ENCODE measurements at regions not wholly inside any gene's neighbourhood (a gene's known extent, or its start where the extent isn't known, plus 50 kb on each side); places are given as distances from the start of the nearest gene placed in this dataset.

GRCh38 chr4:177194906-177195305, 114.8 kb upstream of the NEIL3 start:
- no peak for DNase-seq
- intact Hi-C loops (cut with DNase I, micrococcal nuclease), result no loop called here
- ATAC-seq, result no peak

DNA sequence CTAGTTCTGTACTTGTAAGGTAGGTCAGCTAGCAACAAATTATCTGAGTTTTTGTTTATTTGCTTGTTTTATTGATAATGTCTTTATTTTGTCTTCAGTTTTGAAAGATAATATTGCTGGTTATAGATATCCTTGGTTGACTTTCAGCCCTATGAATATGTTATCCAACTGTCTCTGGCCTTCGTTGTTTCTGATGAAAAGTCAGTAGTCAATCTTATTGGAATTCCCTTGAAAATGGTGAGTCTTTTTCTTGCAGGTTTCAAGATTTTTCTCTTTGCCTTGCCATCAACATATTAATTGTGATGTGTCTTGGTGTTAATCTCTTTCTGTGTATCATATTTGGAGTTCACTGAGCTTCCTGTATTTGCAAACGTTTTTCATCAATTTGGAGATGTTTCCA, 113.1 kb upstream of the NEIL3 start:
- DNase-seq (no peak), ATAC-seq (no peak)
- intact Hi-C loops (cut with DNase I, micrococcal nuclease), result no loop called here

DNA sequence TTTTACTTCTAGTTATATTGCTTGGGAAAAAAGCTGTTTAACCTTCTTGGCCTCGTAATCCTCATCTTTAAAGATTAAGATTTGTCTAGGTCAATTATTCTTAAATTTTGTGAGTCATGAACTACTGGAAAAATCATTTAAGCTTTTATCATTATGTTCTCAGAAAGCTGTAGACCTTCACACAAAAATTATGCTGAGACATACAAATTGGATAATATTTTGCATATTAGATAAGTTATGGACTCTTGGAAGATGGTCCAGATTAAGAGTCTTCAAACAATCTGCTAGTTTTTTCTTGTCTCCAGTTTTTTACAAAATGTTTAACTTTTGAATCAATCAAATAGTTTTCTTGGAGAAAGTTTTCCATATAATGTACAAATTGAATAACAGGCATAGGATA, 108.1 kb upstream of the NEIL3 start:
- intact Hi-C loops (cut with DNase I, micrococcal nuclease), result no loop called here
- no peak for ATAC-seq

GRCh38 chr4:177204126-177204525, 105.5 kb upstream of the NEIL3 start:
- ATAC-seq, result no peak
- intact Hi-C loops (cut with DNase I, micrococcal nuclease), result no loop called here
- no peak for DNase-seq

More for the DNA sequence above, 108.1 kb upstream of the NEIL3 start:
- no peak for DNase-seq

GRCh38 chr4:177214935-177215334, 94.7 kb upstream of the NEIL3 start:
- DNase-seq (no peak), ATAC-seq (no peak)
- intact Hi-C loops (cut with DNase I, micrococcal nuclease), result no loop called here

- intact Hi-C loops (cut with DNase I, micrococcal nuclease), result no loop called here
- no peak for DNase-seq
- no peak for ATAC-seq
Measured at GRCh38 chr4:177220376-177220775, 89.3 kb upstream of the NEIL3 start.

DNA sequence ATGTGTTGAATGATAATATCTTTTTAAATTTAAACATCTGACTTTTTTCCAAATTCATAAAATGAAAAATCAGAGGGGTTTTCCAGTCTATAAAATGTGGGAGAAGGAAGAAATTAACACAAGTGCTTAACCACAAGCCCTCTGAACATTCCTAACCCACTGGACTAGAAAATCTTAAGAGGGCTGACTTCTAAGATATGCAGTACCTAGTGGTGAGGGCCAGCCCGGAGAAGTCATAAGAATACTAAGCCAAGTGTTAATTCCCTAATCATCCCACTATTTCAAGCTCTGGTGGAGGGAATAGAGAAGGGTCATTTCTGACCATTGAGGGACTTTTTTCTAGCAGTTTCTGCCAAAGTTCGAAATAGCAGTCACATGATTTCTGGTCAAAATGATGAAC, 86.9 kb upstream of the NEIL3 start:
- no peak for ATAC-seq
- DNase-seq, result no peak
- intact Hi-C loops (cut with DNase I, micrococcal nuclease), result no loop called here

- DNase-seq (no peak), ATAC-seq (no peak)
- intact Hi-C loops (cut with DNase I, micrococcal nuclease), result no loop called here
Measured at GRCh38 chr4:177225605-177226004, 84.1 kb upstream of the NEIL3 start.

DNA sequence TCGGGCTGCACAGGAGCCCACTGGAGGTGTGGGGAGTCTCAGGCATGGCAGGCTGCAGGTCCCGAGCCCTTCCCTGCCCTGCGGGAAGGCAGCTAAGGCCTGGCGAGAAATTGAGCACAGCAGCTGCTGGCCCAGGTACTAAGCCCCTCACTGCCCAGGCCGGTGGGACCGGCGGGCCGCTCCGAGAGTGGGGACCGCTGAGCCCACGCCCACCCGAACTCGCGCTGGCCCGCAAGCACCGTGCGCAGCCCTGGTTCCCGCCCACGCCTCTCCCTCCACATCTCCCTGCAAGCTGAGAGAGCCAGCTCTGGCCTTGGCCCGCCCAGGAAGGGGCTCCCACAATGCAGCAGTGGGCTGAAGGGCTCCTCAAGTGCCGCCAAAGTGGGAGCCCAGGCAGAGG, 82.0 kb upstream of the NEIL3 start:
- DNase-seq (no peak), ATAC-seq (no peak)
- intact Hi-C loops (cut with DNase I, micrococcal nuclease), result no loop called here

- intact Hi-C loops (cut with DNase I, micrococcal nuclease), result no loop called here
- ATAC-seq, result no peak
- no peak for DNase-seq
Measured at GRCh38 chr4:177228599-177228998, 81.1 kb upstream of the NEIL3 start.

- DNase-seq, result no peak
Measured at GRCh38 chr4:177229331-177229730, 80.3 kb upstream of the NEIL3 start.

GRCh38 chr4:177232473-177232872, 77.2 kb upstream of the NEIL3 start:
- DNase-seq (no peak), ATAC-seq (no peak)
- intact Hi-C loops (cut with DNase I, micrococcal nuclease), result no loop called here

More at GRCh38 chr4:177229331-177229730, 80.3 kb upstream of the NEIL3 start:
- ATAC-seq, result no peak
- intact Hi-C loops (cut with DNase I, micrococcal nuclease), result no loop called here

DNA sequence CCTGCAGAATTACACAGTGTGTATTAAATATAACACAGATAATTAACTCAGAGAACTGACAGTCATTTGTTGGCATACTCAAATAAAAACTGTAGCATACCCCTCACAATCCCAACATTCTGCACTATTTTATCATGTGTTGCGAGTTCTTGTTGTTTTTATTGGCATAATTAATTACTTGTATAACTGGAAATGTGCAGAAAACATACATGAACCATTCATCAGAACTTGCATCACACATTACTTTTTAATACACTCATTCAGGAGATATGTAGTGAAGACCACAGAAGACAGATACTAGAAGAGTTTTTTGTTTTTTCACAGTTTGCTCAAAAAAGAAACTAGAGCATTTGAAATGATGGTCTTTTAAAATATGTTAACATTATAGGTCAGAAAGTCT, 74.6 kb upstream of the NEIL3 start:
- no peak for DNase-seq
- ATAC-seq, result no peak
- intact Hi-C loops (cut with DNase I, micrococcal nuclease), result no loop called here

DNA sequence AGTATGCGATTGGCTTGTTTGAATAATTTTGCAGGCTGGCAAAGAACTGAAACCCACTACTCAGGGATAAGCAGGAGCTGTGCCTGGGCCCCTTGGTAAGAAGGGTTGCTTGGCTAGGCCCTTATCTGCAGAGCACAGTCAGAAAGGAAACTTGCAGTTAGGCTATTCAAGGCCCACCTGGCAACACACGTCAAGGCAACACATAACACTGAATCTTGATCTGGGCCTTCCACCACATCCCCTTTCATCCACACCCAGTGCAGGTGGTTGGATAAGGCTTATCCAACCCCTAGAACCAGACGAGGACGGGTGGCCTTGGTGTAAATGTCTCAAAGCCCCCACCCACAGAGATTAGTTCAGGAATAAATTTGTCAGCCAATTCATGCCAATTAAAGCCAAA, 72.8 kb upstream of the NEIL3 start:
- no peak for ATAC-seq
- DNase-seq, result no peak
- intact Hi-C loops (cut with DNase I, micrococcal nuclease), result no loop called here

DNA sequence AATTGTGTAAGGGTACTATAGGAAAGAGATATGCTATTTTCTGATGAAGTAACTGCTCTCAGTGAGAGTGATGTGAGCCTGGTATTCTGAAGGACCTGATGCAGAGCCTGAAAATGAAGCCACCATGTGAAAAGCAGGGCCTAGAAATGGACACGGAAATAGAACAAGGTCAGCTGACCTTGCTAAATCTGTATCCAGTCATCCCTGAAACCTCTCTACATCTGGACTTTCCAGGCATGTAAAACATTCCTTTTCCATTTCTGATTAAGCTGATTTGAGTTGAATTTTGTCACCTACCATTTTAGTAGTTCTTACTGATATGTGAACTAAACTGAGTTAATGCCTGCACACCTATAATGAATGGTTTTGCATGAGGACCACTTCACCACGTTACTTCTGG, 72.4 kb upstream of the NEIL3 start:
- no peak for DNase-seq
- no peak for ATAC-seq
- intact Hi-C loops (cut with DNase I, micrococcal nuclease), result no loop called here

DNA sequence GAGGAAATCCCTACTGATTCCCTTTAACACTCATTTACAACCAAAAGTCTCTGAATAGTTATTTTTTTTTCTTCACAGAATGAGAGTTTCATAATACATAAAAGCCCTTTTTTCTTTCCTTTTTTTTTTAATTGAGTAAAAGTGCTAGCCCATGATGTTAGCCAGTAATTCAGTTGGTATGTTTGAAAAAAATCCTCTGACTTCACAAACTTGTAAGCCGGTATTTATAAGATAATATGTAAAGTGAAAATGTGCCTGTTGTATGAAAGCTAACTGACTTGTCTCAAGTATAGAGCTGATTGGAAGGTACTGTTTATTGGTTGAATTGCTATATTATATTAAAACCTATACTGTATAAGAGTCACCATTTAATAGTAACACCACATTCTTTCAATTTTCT, 70.2 kb upstream of the NEIL3 start:
- no peak for DNase-seq
- intact Hi-C loops (cut with DNase I, micrococcal nuclease), result no loop called here
- no peak for ATAC-seq

DNA sequence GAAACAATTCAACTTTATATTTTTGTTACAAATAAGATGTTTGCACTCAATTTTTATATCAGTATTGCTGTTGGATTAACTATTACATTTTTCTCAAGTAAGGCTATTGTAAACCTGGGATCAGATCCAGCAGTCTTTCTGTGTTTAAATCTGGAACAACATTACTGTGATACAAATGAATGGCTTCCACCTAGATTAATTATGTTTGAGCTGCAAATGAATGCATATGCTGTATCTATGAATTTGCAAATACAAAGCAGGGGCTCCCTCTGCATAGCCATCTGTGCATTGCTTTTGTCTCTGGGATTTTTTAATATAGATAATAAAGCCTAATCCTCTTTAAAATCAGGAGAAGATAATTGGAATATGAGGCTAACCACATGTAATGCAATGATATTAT, 69.8 kb upstream of the NEIL3 start:
- DNase-seq (no peak), ATAC-seq (no peak)
- intact Hi-C loops (cut with DNase I, micrococcal nuclease), result no loop called here

DNA sequence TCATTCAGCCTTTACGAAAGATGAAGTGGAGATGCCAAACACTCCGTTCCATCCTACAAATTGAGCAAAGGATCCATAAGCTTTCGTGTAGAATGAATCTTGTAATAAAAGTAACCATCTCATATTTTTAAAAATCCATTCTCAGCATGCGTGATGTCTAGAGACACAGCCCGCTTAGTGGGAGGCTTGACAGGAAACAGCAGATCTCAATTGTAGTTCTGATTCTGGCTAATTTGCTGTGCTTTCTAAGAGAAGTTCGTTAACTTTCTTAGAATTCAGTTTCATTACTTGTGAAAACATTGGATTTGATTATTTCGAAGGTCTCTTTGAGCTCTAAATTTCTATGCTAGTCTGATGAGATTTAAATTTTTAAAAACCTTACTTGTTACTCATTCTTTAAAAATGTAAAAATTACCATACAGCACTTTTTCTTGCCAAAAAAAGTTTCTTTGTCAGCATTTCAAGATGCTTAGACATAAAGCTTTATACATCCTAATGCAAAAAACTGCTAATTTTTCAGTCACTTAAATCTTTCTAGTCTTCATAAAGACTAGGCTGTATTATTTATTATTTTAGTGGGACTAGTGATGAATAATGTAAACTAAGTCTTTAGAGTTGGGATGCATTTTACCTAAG, 66.9 kb upstream of the NEIL3 start:
- no peak for DNase-seq
- no peak for ATAC-seq
- intact Hi-C loops (cut with DNase I, micrococcal nuclease), result no loop called here

GRCh38 chr4:177246641-177247584, 62.8 kb upstream of the NEIL3 start:
- intact Hi-C loops (cut with DNase I, micrococcal nuclease), result no loop called here
- peak; percentile 24 for ATAC-seq
- DNase-seq, result no peak

DNA sequence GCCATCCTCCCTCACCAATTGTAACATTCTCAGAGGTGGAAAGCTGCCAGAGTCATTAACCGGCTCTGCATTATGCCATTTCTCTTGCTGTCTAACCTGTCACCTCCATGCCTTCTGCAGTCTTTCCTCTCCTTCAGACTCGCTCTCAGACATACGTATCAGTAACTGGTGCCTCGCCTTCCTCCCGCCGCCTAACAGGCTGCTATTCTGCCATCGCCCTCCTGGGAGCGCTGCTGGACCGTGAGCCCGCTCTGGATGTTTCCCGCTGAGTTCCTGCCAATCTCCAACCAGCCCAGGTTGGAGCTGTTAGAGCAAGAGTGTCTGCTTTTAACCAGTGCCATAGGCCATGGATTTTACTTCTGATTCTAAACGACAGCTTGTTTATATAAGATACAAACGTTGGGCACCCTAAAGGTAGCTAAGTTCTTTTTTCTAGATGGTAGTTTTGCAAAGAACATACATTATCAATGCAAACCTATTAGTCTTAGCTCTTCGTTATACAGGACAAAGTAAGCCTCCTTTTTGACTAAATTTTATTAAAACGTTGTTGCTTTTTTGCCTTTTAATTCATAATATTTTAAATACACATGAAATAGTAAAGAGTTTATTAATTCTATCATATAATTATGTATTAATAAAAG, 59.5 kb upstream of the NEIL3 start:
- peak; percentile 34 to 63 for DNase-seq
- peak; percentile 98 for ATAC-seq
- intact Hi-C loops (cut with DNase I, micrococcal nuclease), result no loop called here
